HepG2 (cell line): ENCODE measurements at regions not wholly inside any gene's neighbourhood (a gene's known extent, or its start where the extent isn't known, plus 50 kb on each side); places are given as distances from the start of the nearest gene placed in this dataset.

Experiments
- ATAC-seq: fragments of 200-7000 bp; cut with Tn5 transposase; 3 replicates; pipeline ENCODE4 v1.9.1; 2020; ENCODE audit warnings: mild to moderate bottlenecking, moderate library complexity
- BruUV-seq: library from RNA; stranded (reverse); fragments of 400-500 nt; replicated peaks from 2 replicates; lab custom pipeline; 2021; lab: Mats Ljungman, UMichigan
- CTCF ChIA-PET: fragments of 300-600 bp; formaldehyde crosslinking; extraction: SDS; loops from one replicate; lab custom pipeline; 2021; ENCODE audit warnings: low total read pairs, inconsistent platforms, low intra/inter-chr PET ratio; lab: Yijun Ruan, JAX
- POLR2A ChIA-PET: fragments of 350-600 bp; sonication (Branson Sonifier 250); formaldehyde crosslinking; loops from one replicate; lab custom pipeline; 2020; ENCODE audit warnings: antibody characterized with exemption, inconsistent platforms; lab: Yijun Ruan, JAX
- DNase-seq: peaks from one replicate; pipeline ENCODE4 v3.0.0-alpha.2; 2015; ENCODE audit warnings: low spot score
- FAIRE-seq: peaks from 3 replicates; lab custom pipeline; 2011; peaks lifted over from hg19 to GRCh38; lab: Jason Lieb, UNC
- H2AFZ ChIP-seq: one replicate; pipeline ENCODE4 v1.6.1; 2011; ENCODE audit warnings: low read length, inconsistent platforms
- H3K27ac ChIP-seq: fragments of 300-600 bp; 3 replicates; pipeline ENCODE4 v1.8.0; 2011; ENCODE audit warnings: mixed run types, mild to moderate bottlenecking, mixed read lengths, low read length, inconsistent platforms; ENCODE audit not compliant: insufficient read depth; ENCODE audit errors: extremely low read length
- H3K27me3 ChIP-seq, 2 experiments: fragments of 200-600 bp in 1 of 2; 2 replicates in 1 of 2; 3 replicates in 1 of 2; pipeline versions ENCODE4 v1.6.0 to v1.8.0; 2011; ENCODE audit warnings: low read length in 2 of 2, mild to moderate bottlenecking in 2 of 2, moderate library complexity in 2 of 2, inconsistent platforms in 1 of 2; ENCODE audit not compliant: insufficient read depth in 2 of 2, control insufficient read depth in 1 of 2
- H3K36me3 ChIP-seq, 2 experiments: fragments of 200-600 bp in 1 of 2; replicated peaks in 1 of 2; 2 replicates in 1 of 2; 3 replicates in 1 of 2; pipeline versions ENCODE4 v1.5.1 to v1.8.0; 2011; ENCODE audit warnings: low read length in 2 of 2, inconsistent platforms in 1 of 2; ENCODE audit not compliant: insufficient read depth in 2 of 2, control insufficient read depth in 1 of 2
- H3K4me1 ChIP-seq: 2 replicates; pipeline ENCODE4 v1.5.1; 2012; ENCODE audit warnings: low read length, inconsistent platforms; ENCODE audit not compliant: insufficient read depth
- H3K4me2 ChIP-seq: 2 replicates; pipeline ENCODE4 v1.6.0; 2011; ENCODE audit warnings: low read depth, low read length, inconsistent platforms
- H3K4me3 ChIP-seq, 3 experiments: fragments of 200-600 bp in 1 of 3; sonication (generic), shearing (Covaris generic) in 1 of 3; replicated peaks in 1 of 3; 2 replicates each; pipeline ENCODE4 v1.5.1; 2011 to 2016; ENCODE audit warnings: low read length in 3 of 3, inconsistent platforms in 2 of 3, low read depth in 2 of 3, mild to moderate bottlenecking in 2 of 3, control low read depth in 1 of 3, mixed read lengths in 1 of 3; ENCODE audit not compliant: insufficient read depth in 1 of 3
- H3K79me2 ChIP-seq: one replicate; pipeline ENCODE4 v1.6.1; 2011; ENCODE audit warnings: low read length, inconsistent platforms; ENCODE audit not compliant: insufficient read depth
- H3K9ac ChIP-seq: 2 replicates; pipeline ENCODE4 v1.6.0; 2011; ENCODE audit warnings: mild to moderate bottlenecking, low read depth, low read length, inconsistent platforms; ENCODE audit not compliant: insufficient read depth
- H3K9me3 ChIP-seq: 2 replicates; pipeline ENCODE4 v1.5.1; 2012; ENCODE audit warnings: mild to moderate bottlenecking, low read length
- H4K20me1 ChIP-seq: 2 replicates; pipeline ENCODE4 v1.6.0; 2011; ENCODE audit warnings: inconsistent platforms, mild to moderate bottlenecking, low read length, moderate library complexity; ENCODE audit not compliant: insufficient read depth
- HMGXB3 ChIP-seq: sonication (generic); formaldehyde crosslinking; IDR thresholded peaks from 2 replicates; pipeline ENCODE4 v1.4.0; 2020; ENCODE audit warnings: missing genetic modification reagents, borderline replicate concordance
- HOXA9 ChIP-seq: sonication (generic); formaldehyde crosslinking; IDR thresholded peaks from 2 replicates; pipeline ENCODE4 v1.8.1; 2022; ENCODE audit warnings: missing genetic modification reagents, mild to moderate bottlenecking, moderate library complexity, borderline replicate concordance
- NFYB ChIP-seq: sonication (generic); formaldehyde crosslinking; IDR thresholded peaks from 2 replicates; pipeline ENCODE4 v1.4.0; 2020; ENCODE audit warnings: missing genetic modification reagents
- NR1H2 ChIP-seq: sonication (generic); formaldehyde crosslinking; IDR thresholded peaks from 2 replicates; pipeline ENCODE4 v1.8.1; 2022; ENCODE audit warnings: low read depth, missing genetic modification reagents, borderline replicate concordance
- PATZ1 ChIP-seq: sonication (generic); formaldehyde crosslinking; IDR thresholded peaks from 2 replicates; pipeline ENCODE4 v1.4.0; 2020; ENCODE audit warnings: missing genetic modification reagents
- ZNF20 ChIP-seq: sonication (generic); formaldehyde crosslinking; IDR thresholded peaks from 2 replicates; pipeline ENCODE4 v1.4.0; 2020; ENCODE audit warnings: mild to moderate bottlenecking, moderate library complexity, missing genetic modification reagents
- ZNF354B ChIP-seq: sonication (generic); formaldehyde crosslinking; IDR thresholded peaks from 2 replicates; pipeline ENCODE4 v1.8.0; 2022; ENCODE audit warnings: mild to moderate bottlenecking, missing genetic modification reagents
- ZNF605 ChIP-seq: sonication (generic); formaldehyde crosslinking; IDR thresholded peaks from 2 replicates; pipeline ENCODE4 v1.8.0; 2022; ENCODE audit warnings: mild to moderate bottlenecking, missing genetic modification reagents
- ZNF709 ChIP-seq: sonication (generic); formaldehyde crosslinking; IDR thresholded peaks from 2 replicates; pipeline ENCODE4 v1.5.0; 2020; ENCODE audit warnings: mild to moderate bottlenecking, missing genetic modification reagents
- ZNF792 ChIP-seq: IDR thresholded peaks from 2 replicates; pipeline ENCODE4 v1.6.1; 2016
- ZNF841 ChIP-seq: sonication (generic); formaldehyde crosslinking; IDR thresholded peaks from 2 replicates; pipeline ENCODE4 v1.8.1; 2023; ENCODE audit warnings: missing genetic modification reagents, borderline replicate concordance
- ZNF891 ChIP-seq: sonication (generic); formaldehyde crosslinking; IDR thresholded peaks from 2 replicates; pipeline ENCODE4 v1.5.0; 2020; ENCODE audit warnings: mild to moderate bottlenecking, missing genetic modification reagents
- WGBS: methylation state at CpG from one replicate; pipeline ENCODE4 v1.1.6; 2017; ENCODE audit warnings: low lambda C conversion rate; 5-methylcytosine and 5-hydroxymethylcytosine counted together
- in situ Hi-C: cut with HindIII; loops from 2 replicates; pipeline ENCODE4 v1.10.0; 2017; ENCODE audit warnings: low pct_unique_long_range_greater_than_20kb; ENCODE audit not compliant: extremely low pct_ligation_motif_present
- intact Hi-C: fragments of 100-400 bp; cut with micrococcal nuclease; formaldehyde crosslinking; loops from one replicate; pipeline ENCODE4 v1.10.0; 2022; ENCODE audit not compliant: unreplicated experiment
- TF ChIP-seq, protein P1 (sequence below): sonication (generic); formaldehyde crosslinking; IDR thresholded peaks from 2 replicates; pipeline ENCODE4 v1.4.0; 2020; ENCODE audit warnings: missing genetic modification reagents

- Histone ChIP-seq H3K27me3 (no peaks in the 10 kb centered on the region), H3K9me3 (no peaks in the 10 kb centered on the region), H4K20me1 (no peaks in the 10 kb centered on the region), H3K9ac (no peak overlapping the region), H3K4me3 (no peak overlapping the region), H3K4me2 (no peak overlapping the region), H3K27ac (no peak overlapping the region), H3K36me3 (no peaks in the 10 kb centered on the region), H3K4me1 (no peaks in the 10 kb centered on the region), H2AFZ (no peak overlapping the region), H3K79me2 (no peaks in the 10 kb centered on the region)
- intact Hi-C loops: no loop called here
- WGBS: 0% methylated on average over 1 of the region's 1 CpG
- DNase-seq (no peak), ATAC-seq (no peak), FAIRE-seq (no peak)
- in situ Hi-C loops: no loop called here
- ChIA-PET CTCF (no interaction called here), POLR2A (no interaction called here)
- no TSS peak for BruUV-seq
- TF ChIP-seq PATZ1 (CRISPR knock-in tag): no peak
- no peak for TF ChIP-seq ZNF605 (CRISPR knock-in tag)
- TF ChIP-seq ZNF20 (CRISPR knock-in tag): no peak
- TF ChIP-seq, protein P1, sequence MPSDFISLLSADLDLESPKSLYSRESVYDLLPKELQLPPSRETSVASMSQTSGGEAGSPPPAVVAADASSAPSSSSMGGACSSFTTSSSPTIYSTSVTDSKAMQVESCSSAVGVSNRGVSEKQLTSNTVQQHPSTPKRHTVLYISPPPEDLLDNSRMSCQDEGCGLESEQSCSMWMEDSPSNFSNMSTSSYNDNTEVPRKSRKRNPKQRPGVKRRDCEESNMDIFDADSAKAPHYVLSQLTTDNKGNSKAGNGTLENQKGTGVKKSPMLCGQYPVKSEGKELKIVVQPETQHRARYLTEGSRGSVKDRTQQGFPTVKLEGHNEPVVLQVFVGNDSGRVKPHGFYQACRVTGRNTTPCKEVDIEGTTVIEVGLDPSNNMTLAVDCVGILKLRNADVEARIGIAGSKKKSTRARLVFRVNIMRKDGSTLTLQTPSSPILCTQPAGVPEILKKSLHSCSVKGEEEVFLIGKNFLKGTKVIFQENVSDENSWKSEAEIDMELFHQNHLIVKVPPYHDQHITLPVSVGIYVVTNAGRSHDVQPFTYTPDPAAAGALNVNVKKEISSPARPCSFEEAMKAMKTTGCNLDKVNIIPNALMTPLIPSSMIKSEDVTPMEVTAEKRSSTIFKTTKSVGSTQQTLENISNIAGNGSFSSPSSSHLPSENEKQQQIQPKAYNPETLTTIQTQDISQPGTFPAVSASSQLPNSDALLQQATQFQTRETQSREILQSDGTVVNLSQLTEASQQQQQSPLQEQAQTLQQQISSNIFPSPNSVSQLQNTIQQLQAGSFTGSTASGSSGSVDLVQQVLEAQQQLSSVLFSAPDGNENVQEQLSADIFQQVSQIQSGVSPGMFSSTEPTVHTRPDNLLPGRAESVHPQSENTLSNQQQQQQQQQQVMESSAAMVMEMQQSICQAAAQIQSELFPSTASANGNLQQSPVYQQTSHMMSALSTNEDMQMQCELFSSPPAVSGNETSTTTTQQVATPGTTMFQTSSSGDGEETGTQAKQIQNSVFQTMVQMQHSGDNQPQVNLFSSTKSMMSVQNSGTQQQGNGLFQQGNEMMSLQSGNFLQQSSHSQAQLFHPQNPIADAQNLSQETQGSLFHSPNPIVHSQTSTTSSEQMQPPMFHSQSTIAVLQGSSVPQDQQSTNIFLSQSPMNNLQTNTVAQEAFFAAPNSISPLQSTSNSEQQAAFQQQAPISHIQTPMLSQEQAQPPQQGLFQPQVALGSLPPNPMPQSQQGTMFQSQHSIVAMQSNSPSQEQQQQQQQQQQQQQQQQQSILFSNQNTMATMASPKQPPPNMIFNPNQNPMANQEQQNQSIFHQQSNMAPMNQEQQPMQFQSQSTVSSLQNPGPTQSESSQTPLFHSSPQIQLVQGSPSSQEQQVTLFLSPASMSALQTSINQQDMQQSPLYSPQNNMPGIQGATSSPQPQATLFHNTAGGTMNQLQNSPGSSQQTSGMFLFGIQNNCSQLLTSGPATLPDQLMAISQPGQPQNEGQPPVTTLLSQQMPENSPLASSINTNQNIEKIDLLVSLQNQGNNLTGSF: no peak
- no peak for TF ChIP-seq ZNF841
- no peak for TF ChIP-seq ZNF709 (CRISPR knock-in tag)
- TF ChIP-seq NFYB (CRISPR knock-in tag): no peak
- no peak for TF ChIP-seq HMGXB3
- TF ChIP-seq HOXA9 (CRISPR knock-in tag): no peak
- TF ChIP-seq ZNF891 (CRISPR knock-in tag): no peak
- no peak for TF ChIP-seq ZNF792 (CRISPR knock-in tag)
- TF ChIP-seq ZNF354B (CRISPR knock-in tag): no peak
- no peak for TF ChIP-seq NR1H2 (CRISPR knock-in tag)
Observed at GRCh38 chr3:70392227-70392626, 79.8 kb upstream of the MDFIC2 start.
